Ascending aorta (tissue), 2 donors: ENCODE measurements at regions not wholly inside any gene's neighbourhood (a gene's known extent, or its start where the extent isn't known, plus 50 kb on each side); places are given as distances from the start of the nearest gene placed in this dataset.

Source experiments
- DNase-seq, 2 donors: peaks; one replicate each; pipeline ENCODE4 v3.0.0-alpha.2; 2019; ENCODE audit warnings: low spot score in 2 of 2
- H3K27ac ChIP-seq, 2 donors: fragments of 200-600 bp; sonication (generic); one replicate each; pipeline ENCODE4 v1.5.1; 2016 to 2017; ENCODE audit warnings: mild to moderate bottlenecking in 1 of 2
- H3K27me3 ChIP-seq: fragments of 200-600 bp; sonication (generic); one replicate; pipeline ENCODE4 v1.5.1; 2017
- H3K36me3 ChIP-seq, 2 donors: fragments of 200-600 bp; sonication (generic); one replicate each; pipeline ENCODE4 v1.5.1; 2016
- H3K4me1 ChIP-seq, 2 donors: fragments of 200-600 bp; sonication (generic); one replicate each; pipeline ENCODE4 v1.5.1; 2016 to 2017; ENCODE audit warnings: mild to moderate bottlenecking in 1 of 2
- H3K4me3 ChIP-seq, 2 donors: fragments of 200-600 bp; sonication (generic); one replicate each; pipeline ENCODE4 v1.5.1; 2016 to 2017; ENCODE audit warnings: mild to moderate bottlenecking in 1 of 2
- H3K9me3 ChIP-seq, 2 donors: fragments of 200-600 bp; sonication (generic); one replicate each; pipeline ENCODE4 v1.5.1; 2016
- CTCF ChIP-seq, 3 experiments: fragments of 200-600 bp in 2 of 3; fragments of 450-650 bp in 1 of 3; sonication (generic) in 2 of 3; IDR thresholded peaks; one replicate each; pipeline ENCODE4 v1.5.1; 2016 to 2019; ENCODE audit warnings: antibody characterized with exemption in 3 of 3, mild to moderate bottlenecking in 1 of 3, moderate library complexity in 1 of 3
- intact Hi-C: fragments of 100-400 bp; cut with DNase I; formaldehyde crosslinking; loops from one replicate; pipeline ENCODE4 v1.15.1; 2023

DNA sequence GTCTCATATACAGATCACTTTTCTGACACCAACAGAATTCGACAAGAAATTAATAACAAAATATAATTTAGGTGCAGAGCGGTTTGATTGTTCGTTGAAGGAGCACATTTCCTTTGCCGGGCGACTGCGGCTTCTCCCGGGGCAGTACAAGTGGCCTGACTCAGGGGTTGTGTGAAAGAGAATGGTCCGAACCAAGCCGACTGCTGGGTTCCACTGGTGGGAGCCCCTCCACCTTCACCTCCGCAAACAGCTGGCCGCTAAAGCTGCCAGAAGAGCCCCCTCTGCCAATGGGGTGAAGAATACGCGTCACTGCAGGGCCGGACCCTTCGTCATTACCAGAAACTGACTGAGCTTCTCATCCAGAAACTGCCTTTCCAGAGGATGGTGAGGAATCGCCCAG, 156.0 kb upstream of the IFNE start:
- Histone ChIP-seq H3K36me3 (no peaks in the 10 kb centered on the region), H3K27me3 (no peaks in the 10 kb centered on the region), H3K4me3 (no peak overlapping the region), H3K4me1 (no peaks in the 10 kb centered on the region), H3K9me3 (no peaks in the 10 kb centered on the region), H3K27ac (no peak overlapping the region)
- no peak for TF ChIP-seq CTCF (IDR thresholded peaks at IDR 0.05)
- intact Hi-C loops: no loop called here
- no peak for DNase-seq

DNA sequence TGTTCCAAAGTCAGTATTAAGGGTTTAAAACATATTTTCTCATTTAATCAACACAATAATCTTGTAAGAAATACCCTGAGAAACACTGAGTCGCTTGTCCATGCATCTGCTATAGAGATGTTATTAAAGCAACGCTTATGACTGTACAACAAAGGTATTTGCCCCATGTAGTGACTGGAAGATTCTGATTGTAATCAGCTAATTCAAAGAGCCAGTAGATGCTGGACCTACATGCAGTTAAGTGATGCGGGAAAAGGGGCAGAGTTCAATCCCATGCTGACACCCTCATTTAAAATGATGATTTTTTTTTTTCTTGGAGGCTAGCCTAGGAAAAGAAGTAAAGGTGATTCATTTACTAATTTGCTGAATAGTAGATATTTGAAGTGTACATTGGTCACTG, 149.3 kb upstream of the MTAP start:
- intact Hi-C loops: no loop called here
- no peaks in the 10 kb centered on the region for H3K9me3 ChIP-seq
- TF ChIP-seq CTCF (IDR thresholded peaks at IDR 0.05): no peak
- H3K4me3 ChIP-seq: no peak overlapping the region
- no peak overlapping the region for H3K27ac ChIP-seq
- no peaks in the 10 kb centered on the region for H3K27me3 ChIP-seq
- no peak for DNase-seq
- no peaks in the 10 kb centered on the region for H3K36me3 ChIP-seq
- H3K4me1 ChIP-seq: no peaks in the 10 kb centered on the region

DNA sequence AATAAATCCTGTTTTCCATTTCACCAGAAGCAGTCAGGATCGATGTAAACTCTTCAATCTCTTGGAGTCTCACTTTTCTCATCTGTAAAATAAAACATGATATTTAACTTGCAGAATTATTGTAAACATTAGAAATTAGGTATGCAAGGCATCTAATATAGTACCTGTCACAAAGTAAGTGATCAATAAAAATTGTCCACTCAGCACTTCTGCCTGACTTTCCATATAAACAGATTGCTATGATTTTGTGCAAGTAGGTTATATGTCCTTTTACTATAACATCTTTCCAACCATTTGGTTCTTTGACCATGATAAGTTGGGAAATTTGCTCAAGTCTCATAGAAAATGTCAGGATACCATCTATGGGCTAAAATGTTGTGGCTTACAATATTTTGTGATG, 148.8 kb upstream of the MTAP start:
- no peak for DNase-seq
- Histone ChIP-seq H3K4me1 (no peaks in the 10 kb centered on the region), H3K9me3 (no peaks in the 10 kb centered on the region), H3K4me3 (no peak overlapping the region), H3K27ac (no peak overlapping the region), H3K27me3 (no peaks in the 10 kb centered on the region), H3K36me3 (no peaks in the 10 kb centered on the region)
- no peak for TF ChIP-seq CTCF (IDR thresholded peaks at IDR 0.05)
- intact Hi-C loops: no loop called here

GRCh38 chr9:21656776-21657674, 145.4 kb upstream of the MTAP start:
- no peaks in the 10 kb centered on the region for H3K36me3 ChIP-seq
- intact Hi-C loops: no loop called here
- no peak for DNase-seq

DNA sequence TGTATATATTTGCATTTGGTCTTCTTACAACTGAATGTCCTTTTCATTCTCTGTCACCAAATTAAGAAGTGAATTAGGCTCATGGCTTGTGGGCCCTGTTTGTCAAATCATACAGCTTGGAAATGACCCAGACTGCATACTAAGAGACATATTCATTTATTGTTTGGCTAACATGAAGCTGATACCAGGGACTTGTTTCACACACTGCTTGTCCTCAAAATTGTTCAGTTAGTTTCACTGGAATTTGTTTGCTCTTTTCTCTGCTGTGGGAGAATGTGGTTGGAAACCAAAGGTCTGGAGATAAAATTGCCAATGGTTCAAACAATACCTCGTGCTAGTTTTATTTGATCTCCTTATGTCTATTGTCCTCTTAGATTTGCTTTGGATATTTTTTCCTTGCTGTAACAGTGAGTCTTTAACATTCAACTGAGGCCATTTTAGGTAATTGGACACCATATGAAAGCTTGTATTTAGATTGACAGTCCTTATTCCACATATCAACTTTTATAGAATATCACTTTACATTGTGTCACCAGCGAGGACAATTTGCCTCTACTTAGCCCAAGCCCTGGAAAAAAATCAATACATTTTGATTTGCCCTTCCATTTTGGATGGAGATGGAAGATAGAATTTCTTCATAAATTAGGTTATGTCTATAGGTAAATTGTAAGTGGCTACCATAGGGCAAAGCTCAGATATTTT, 144.3 kb upstream of the MTAP start:
- Histone ChIP-seq H3K27me3 (no peaks in the 10 kb centered on the region), H3K36me3 (no peaks in the 10 kb centered on the region), H3K4me1 (no peaks in the 10 kb centered on the region), H3K27ac (no peak overlapping the region), H3K9me3 (no peaks in the 10 kb centered on the region), H3K4me3 (no peak overlapping the region)
- no peak for DNase-seq
- intact Hi-C loops: no loop called here
- TF ChIP-seq CTCF (IDR thresholded peaks at IDR 0.05): no peak

More at GRCh38 chr9:21656776-21657674, 145.4 kb upstream of the MTAP start:
- Histone ChIP-seq H3K9me3 (no peaks in the 10 kb centered on the region), H3K27ac (no peak overlapping the region), H3K4me3 (no peak overlapping the region), H3K27me3 (no peaks in the 10 kb centered on the region), H3K4me1 (no peaks in the 10 kb centered on the region)
- no peak for TF ChIP-seq CTCF (IDR thresholded peaks at IDR 0.05)
